Suprapubic skin (tissue), 3 donors: ENCODE measurements at regions not wholly inside any gene's neighbourhood (a gene's known extent, or its start where the extent isn't known, plus 50 kb on each side); places are given as distances from the start of the nearest gene placed in this dataset.

Experiments used
- POLR2A ChIP-seq, 2 donors: fragments of 450-650 bp; IDR thresholded peaks; one replicate each; pipeline ENCODE4 v1.6.1; 2017; ENCODE audit warnings: antibody characterized with exemption in 2 of 2, mild to moderate bottlenecking in 2 of 2, moderate library complexity in 2 of 2
- TF ChIP-seq, protein P1 (sequence below), 2 donors: fragments of 200-600 bp in 1 of 2; fragments of 450-650 bp in 1 of 2; sonication (generic) in 1 of 2; IDR thresholded peaks; one replicate each; pipeline ENCODE4 v1.5.1; 2016 to 2019; ENCODE audit warnings: antibody characterized with exemption in 2 of 2, mild to moderate bottlenecking in 1 of 2, moderate library complexity in 1 of 2

DNA sequence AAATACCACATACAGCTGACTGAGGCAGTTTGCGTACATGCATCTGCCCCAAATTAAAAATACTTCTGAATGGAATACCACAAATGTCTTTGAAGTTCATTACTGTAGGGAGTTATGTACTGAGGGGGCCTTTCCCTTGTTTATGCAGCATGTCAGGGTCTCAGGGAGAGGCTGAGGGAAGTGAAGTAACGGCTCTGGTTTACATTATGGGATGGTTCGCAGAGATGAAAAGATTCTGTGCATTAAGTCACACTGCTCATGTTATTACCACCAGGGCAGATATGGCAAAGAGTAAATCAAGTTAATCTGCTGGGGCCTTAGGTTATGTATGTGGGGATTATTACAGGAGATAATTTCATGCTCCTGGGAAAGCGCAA is 385.9 kb upstream of the RND3 start:
- no peak for TF ChIP-seq POLR2A (IDR thresholded peaks at IDR 0.05)
- TF ChIP-seq, protein P1, sequence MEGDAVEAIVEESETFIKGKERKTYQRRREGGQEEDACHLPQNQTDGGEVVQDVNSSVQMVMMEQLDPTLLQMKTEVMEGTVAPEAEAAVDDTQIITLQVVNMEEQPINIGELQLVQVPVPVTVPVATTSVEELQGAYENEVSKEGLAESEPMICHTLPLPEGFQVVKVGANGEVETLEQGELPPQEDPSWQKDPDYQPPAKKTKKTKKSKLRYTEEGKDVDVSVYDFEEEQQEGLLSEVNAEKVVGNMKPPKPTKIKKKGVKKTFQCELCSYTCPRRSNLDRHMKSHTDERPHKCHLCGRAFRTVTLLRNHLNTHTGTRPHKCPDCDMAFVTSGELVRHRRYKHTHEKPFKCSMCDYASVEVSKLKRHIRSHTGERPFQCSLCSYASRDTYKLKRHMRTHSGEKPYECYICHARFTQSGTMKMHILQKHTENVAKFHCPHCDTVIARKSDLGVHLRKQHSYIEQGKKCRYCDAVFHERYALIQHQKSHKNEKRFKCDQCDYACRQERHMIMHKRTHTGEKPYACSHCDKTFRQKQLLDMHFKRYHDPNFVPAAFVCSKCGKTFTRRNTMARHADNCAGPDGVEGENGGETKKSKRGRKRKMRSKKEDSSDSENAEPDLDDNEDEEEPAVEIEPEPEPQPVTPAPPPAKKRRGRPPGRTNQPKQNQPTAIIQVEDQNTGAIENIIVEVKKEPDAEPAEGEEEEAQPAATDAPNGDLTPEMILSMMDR (IDR thresholded peaks at IDR 0.05) = no peak
